H1 (cell line): ENCODE measurements at regions not wholly inside any gene's neighbourhood (a gene's known extent, or its start where the extent isn't known, plus 50 kb on each side); places are given as distances from the start of the nearest gene placed in this dataset.

ENCODE experiments used
- CTCF ChIA-PET: fragments of 300-600 bp; sonication (Branson Sonifier 250); formaldehyde crosslinking; loops from one replicate; lab custom pipeline; 2021; ENCODE audit not compliant: partially characterized antibody; lab: Charles Lee
- POLR2A ChIA-PET: fragments of 300-600 bp; sonication (Branson Sonifier 250); formaldehyde crosslinking; loops from one replicate; lab custom pipeline; 2021; ENCODE audit warnings: inconsistent platforms; ENCODE audit not compliant: partially characterized antibody; lab: Charles Lee
- DNase-seq, 2 experiments: peaks; one replicate each; pipeline versions ENCODE4 v3.0.0 to v3.0.0-alpha.2; 2010 to 2022; ENCODE audit warnings: low spot score in 2 of 2, low read depth in 1 of 2, mixed read lengths in 1 of 2
- FAIRE-seq: peaks from 2 replicates; lab custom pipeline; 2011; peaks lifted over from hg19 to GRCh38; lab: Jason Lieb, UNC
- H2AFZ ChIP-seq: 2 replicates; pipeline ENCODE4 v1.8.1; 2012; ENCODE audit warnings: low read length, inconsistent platforms
- H2AK5ac ChIP-seq: 2 replicates; pipeline ENCODE4 v1.6.1; 2013; ENCODE audit warnings: low read depth, low read length
- H2BK120ac ChIP-seq: replicated peaks from 2 replicates; pipeline ENCODE3; 2013; ENCODE audit warnings: low read depth, low read length, inconsistent platforms
- H2BK12ac ChIP-seq: 2 replicates; pipeline ENCODE4 v1.6.1; 2013; ENCODE audit warnings: low read depth, low read length
- H2BK15ac ChIP-seq: 2 replicates; pipeline ENCODE4 v1.6.1; 2013; ENCODE audit warnings: low read length
- H2BK20ac ChIP-seq: 2 replicates; pipeline ENCODE4 v1.6.1; 2013; ENCODE audit warnings: low read length
- H2BK5ac ChIP-seq: 2 replicates; pipeline ENCODE4 v1.6.1; 2013; ENCODE audit warnings: low read depth, low read length
- H3K14ac ChIP-seq: 2 replicates; pipeline ENCODE4 v1.6.1; 2013; ENCODE audit warnings: inconsistent platforms; ENCODE audit not compliant: insufficient read length
- H3K18ac ChIP-seq: 2 replicates; pipeline ENCODE4 v1.6.1; 2013; ENCODE audit warnings: low read length; ENCODE audit errors: extremely low read depth
- H3K23ac ChIP-seq: 2 replicates; pipeline ENCODE4 v1.6.1; 2013; ENCODE audit warnings: inconsistent platforms; ENCODE audit not compliant: insufficient read length
- H3K23me2 ChIP-seq: 2 replicates; pipeline ENCODE4 v1.6.1; 2013; ENCODE audit warnings: low read depth, low read length
- H3K27ac ChIP-seq: 2 replicates; pipeline ENCODE4 v1.6.1; 2011; ENCODE audit warnings: low read depth, low read length, inconsistent platforms
- H3K27me3 ChIP-seq, 4 experiments: replicated peaks in 1 of 4; 1 replicate in 1 of 4; 2 replicates in 3 of 4; pipeline versions ENCODE4 v1.6.1 to v1.8.1; 2011 to 2013; ENCODE audit warnings: low read length in 3 of 4, mild to moderate bottlenecking in 3 of 4, inconsistent platforms in 2 of 4, mixed read lengths in 2 of 4, moderate library complexity in 1 of 4; ENCODE audit not compliant: control insufficient read depth in 3 of 4, insufficient read depth in 3 of 4; ENCODE audit errors: extremely low read depth in 1 of 4
- H3K36me3 ChIP-seq, 4 experiments: 2 replicates each; pipeline versions ENCODE4 v1.6.1 to v1.8.1; 2011 to 2013; ENCODE audit warnings: mild to moderate bottlenecking in 4 of 4, low read length in 3 of 4, moderate library complexity in 2 of 4, control low read depth in 1 of 4, inconsistent platforms in 1 of 4; ENCODE audit not compliant: insufficient read depth in 4 of 4, control insufficient read depth in 2 of 4
- H3K4ac ChIP-seq: replicated peaks from 2 replicates; pipeline ENCODE3; 2013; ENCODE audit warnings: low read length, low read depth, mixed read lengths, inconsistent platforms; ENCODE audit not compliant: insufficient read length
- H3K4me1 ChIP-seq, 4 experiments: replicated peaks in 1 of 4; 1 replicate in 1 of 4; 2 replicates in 3 of 4; pipeline versions ENCODE4 v1.6.1 to v1.8.1; 2011 to 2013; ENCODE audit warnings: low read length in 3 of 4, inconsistent platforms in 2 of 4, mixed read lengths in 1 of 4; ENCODE audit not compliant: insufficient read depth in 4 of 4, control insufficient read depth in 3 of 4
- H3K4me2 ChIP-seq, 2 experiments: 2 replicates each; pipeline versions ENCODE4 v1.6.1 to v1.8.1; 2011 to 2013; ENCODE audit warnings: low read depth in 2 of 2, low read length in 2 of 2, control low read depth in 1 of 2, inconsistent platforms in 1 of 2, mild to moderate bottlenecking in 1 of 2; ENCODE audit not compliant: insufficient read depth in 1 of 2
- H3K4me3 ChIP-seq, 4 experiments: fragments of 200-600, 300-600 bp in 1 of 4; sonication (generic), shearing (Covaris generic), sonication (Bioruptor Twin) in 1 of 4; 2 replicates each; pipeline versions ENCODE4 v1.5.1 to v1.8.1; 2011 to 2016; ENCODE audit warnings: low read length in 4 of 4, low read depth in 3 of 4, control low read depth in 2 of 4, inconsistent platforms in 2 of 4, mild to moderate bottlenecking in 2 of 4, mixed read lengths in 1 of 4, moderate library complexity in 1 of 4; ENCODE audit not compliant: insufficient read depth in 2 of 4; ENCODE audit errors: extremely low read depth in 1 of 4
- H3K56ac ChIP-seq: replicated peaks from 2 replicates; pipeline ENCODE3; 2013; ENCODE audit warnings: low read depth, mild to moderate bottlenecking, mixed read lengths, low read length, inconsistent platforms; ENCODE audit not compliant: insufficient read length
- H3K79me1 ChIP-seq: 2 replicates; pipeline ENCODE4 v1.6.1; 2013; ENCODE audit warnings: low read depth, low read length, control low read depth
- H3K79me2 ChIP-seq, 2 experiments: 2 replicates each; pipeline versions ENCODE4 v1.6.1 to v1.8.1; 2012 to 2013; ENCODE audit warnings: low read length in 2 of 2, mild to moderate bottlenecking in 2 of 2, inconsistent platforms in 1 of 2; ENCODE audit not compliant: insufficient read depth in 2 of 2, control insufficient read depth in 1 of 2
- H3K9ac ChIP-seq, 4 experiments: replicated peaks in 1 of 4; 1 replicate in 1 of 4; 2 replicates in 3 of 4; pipeline versions ENCODE4 v1.6.1 to v1.8.1; 2011 to 2013; ENCODE audit warnings: low read depth in 3 of 4, low read length in 3 of 4, control low read depth in 2 of 4, mild to moderate bottlenecking in 2 of 4, moderate library complexity in 2 of 4, inconsistent platforms in 1 of 4; ENCODE audit errors: extremely low read depth in 1 of 4
- H3K9me3 ChIP-seq, 2 experiments: 2 replicates each; pipeline versions ENCODE4 v1.6.1 to v1.8.1; 2012 to 2013; ENCODE audit warnings: mild to moderate bottlenecking in 2 of 2, moderate library complexity in 2 of 2, control low read depth in 1 of 2, inconsistent platforms in 1 of 2, low read depth in 1 of 2, low read length in 1 of 2, mixed read lengths in 1 of 2; ENCODE audit not compliant: insufficient read depth in 2 of 2
- H4K20me1 ChIP-seq, 2 experiments: replicated peaks in 1 of 2; 2 replicates each; pipeline versions ENCODE3 to v1.8.1; 2011 to 2013; ENCODE audit warnings: inconsistent platforms in 2 of 2, low read length in 2 of 2, mild to moderate bottlenecking in 1 of 2; ENCODE audit not compliant: insufficient read depth in 2 of 2, control insufficient read depth in 1 of 2
- H4K5ac ChIP-seq: 2 replicates; pipeline ENCODE4 v1.6.1; 2013; ENCODE audit warnings: low read length, low read depth, mixed read lengths, inconsistent platforms; ENCODE audit not compliant: insufficient read length
- H4K8ac ChIP-seq: 2 replicates; pipeline ENCODE4 v1.8.0; 2013; ENCODE audit warnings: mild to moderate bottlenecking, moderate library complexity, low read length, inconsistent platforms; ENCODE audit not compliant: insufficient read depth; ENCODE audit errors: extremely low read depth
- H4K91ac ChIP-seq: replicated peaks from 2 replicates; pipeline ENCODE3; 2013; ENCODE audit warnings: low read length, mixed read lengths, inconsistent platforms; ENCODE audit not compliant: insufficient read length
- BACH1 ChIP-seq: IDR thresholded peaks from 2 replicates; pipeline ENCODE4 v1.6.1; 2012; ENCODE audit warnings: low read length, improper control_type of control experiment
- GTF2F1 ChIP-seq: IDR thresholded peaks from 2 replicates; pipeline ENCODE4 v1.6.1; 2012; ENCODE audit warnings: low read depth, low read length, improper control_type of control experiment, borderline replicate concordance
- JUND ChIP-seq: IDR thresholded peaks from 2 replicates; pipeline ENCODE4 v1.6.1; 2011; ENCODE audit warnings: mild to moderate bottlenecking, improper control_type of control experiment, low read length
- NANOG ChIP-seq: IDR thresholded peaks from 2 replicates; pipeline ENCODE4 v1.6.1; 2011; ENCODE audit warnings: low read length, low read depth, mild to moderate bottlenecking, inconsistent platforms; ENCODE audit not compliant: insufficient read depth, poor library complexity, severe bottlenecking
- PHF8 ChIP-seq: fragments of 200-600 bp; sonication (generic); conservative IDR thresholded peaks from 2 replicates; pipeline ENCODE4 v1.7.1; 2012; ENCODE audit warnings: low read depth, mild to moderate bottlenecking, inconsistent platforms, low read length, moderate library complexity
- POU5F1 ChIP-seq: IDR thresholded peaks from 2 replicates; pipeline ENCODE4 v1.6.1; 2011; ENCODE audit warnings: low read depth, mild to moderate bottlenecking, low read length, moderate library complexity
- RFX5 ChIP-seq: IDR thresholded peaks from 2 replicates; pipeline ENCODE4 v1.6.1; 2011; ENCODE audit warnings: low read depth, low read length, improper control_type of control experiment, borderline replicate concordance
- SIX5 ChIP-seq: IDR thresholded peaks from 2 replicates; pipeline ENCODE4 v1.6.1; 2011; ENCODE audit warnings: mild to moderate bottlenecking, low read depth, low read length
- SP1 ChIP-seq: IDR thresholded peaks from 2 replicates; pipeline ENCODE4 v1.6.1; 2011; ENCODE audit warnings: low read depth, low read length
- SUZ12 ChIP-seq: fragments of 200-600 bp; sonication (generic); IDR thresholded peaks from 2 replicates; pipeline ENCODE4 v1.6.1; 2012; ENCODE audit warnings: mild to moderate bottlenecking, inconsistent platforms, low read length, moderate library complexity, mixed read lengths
- TAF7 ChIP-seq: optimal IDR thresholded peaks from 2 replicates; pipeline ENCODE3; 2011; ENCODE audit warnings: low read depth, mild to moderate bottlenecking, inconsistent platforms, low read length, moderate library complexity, borderline replicate concordance
- TEAD4 ChIP-seq: IDR thresholded peaks from 2 replicates; pipeline ENCODE4 v1.6.1; 2012; ENCODE audit warnings: low read depth, low read length, inconsistent platforms, mixed read lengths
- WGBS, 2 experiments: shearing (Covaris generic) in 1 of 2; methylation state at CpG; one replicate each; pipeline versions ENCODE4 v1.1.6 to v1.1.7; 2013 to 2015; ENCODE audit warnings: low lambda C conversion rate in 2 of 2, mixed read lengths in 2 of 2, inconsistent platforms in 1 of 2, low coverage in 1 of 2, missing lambda C conversion rate in 1 of 2; ENCODE audit not compliant: insufficient replicate concordance in 2 of 2, insufficient coverage in 1 of 2, insufficient read length in 1 of 2; ENCODE audit errors: extremely low coverage in 1 of 2, missing lambda C conversion rate in 1 of 2; 5-methylcytosine and 5-hydroxymethylcytosine counted together
- TF ChIP-seq, protein P1 (sequence below): IDR thresholded peaks from 2 replicates; pipeline ENCODE4 v1.6.1; 2012; ENCODE audit warnings: inconsistent platforms
- TF ChIP-seq, protein P2 (sequence below): IDR thresholded peaks from 2 replicates; pipeline ENCODE4 v1.6.1; 2011; ENCODE audit warnings: low read depth, mild to moderate bottlenecking, low read length; ENCODE audit not compliant: insufficient read depth

DNA sequence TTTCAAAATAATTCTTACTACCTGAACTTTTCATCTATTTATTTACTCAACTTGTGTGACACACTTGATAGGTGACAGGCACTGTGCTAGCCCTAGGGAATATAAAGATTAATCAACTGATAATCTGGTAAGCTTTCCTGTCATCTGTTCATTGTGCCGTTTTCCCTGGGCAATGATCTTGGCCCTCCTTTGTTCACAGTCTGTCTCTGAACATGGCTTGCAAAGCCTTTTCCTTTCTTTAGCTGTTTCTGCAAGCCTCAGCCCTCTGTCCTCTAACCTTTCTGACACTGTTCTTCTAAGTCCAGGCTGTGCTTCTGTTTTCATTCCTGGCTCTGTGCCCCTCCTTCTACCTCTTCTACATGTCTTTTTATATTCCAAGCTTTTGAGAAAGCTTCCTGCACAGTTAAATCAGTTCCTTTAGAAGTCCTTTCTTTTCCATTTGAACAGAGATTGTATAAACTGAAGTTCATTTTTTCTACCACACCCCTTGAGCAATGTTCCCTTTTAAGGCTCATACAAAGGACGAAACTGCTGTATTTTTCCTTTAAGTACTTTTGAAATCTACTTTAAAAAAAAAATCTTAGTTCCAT lies 803.0 kb upstream of the ZNF608 start:
- Histone ChIP-seq H3K79me1 (no peaks in the 10 kb centered on the region), H4K5ac (no peak overlapping the region), H3K23ac (no peak overlapping the region), H3K27me3 (no peaks in the 10 kb centered on the region), H3K4ac (no peak overlapping the region), H2BK5ac (no peak overlapping the region), H4K8ac (no peak overlapping the region), H3K4me1 (peaks cover 0 to 4% (median 1%) of the 10 kb centered on the region in 4 experiments; a peak in 2 of 7 replicates), H2BK120ac (no peak overlapping the region), H3K27ac (no peak overlapping the region), H2BK12ac (no peak overlapping the region), H3K14ac (no peak overlapping the region), H3K9me3 (no peaks in the 10 kb centered on the region), H3K36me3 (no peaks in the 10 kb centered on the region), H3K4me2 (no peak overlapping the region), H3K56ac (no peak overlapping the region), H3K4me3 (no peak overlapping the region), H3K18ac (no peak overlapping the region), H3K9ac (no peak overlapping the region), H3K23me2 (no peaks in the 10 kb centered on the region), H4K91ac (no peak overlapping the region), H3K79me2 (no peaks in the 10 kb centered on the region), H2BK15ac (no peak overlapping the region), H2AFZ (peak overlapping the region; percentile 61), H2AK5ac (no peak overlapping the region), H4K20me1 (no peaks in the 10 kb centered on the region), H2BK20ac (no peak overlapping the region)
- WGBS, 2 experiments: 62% methylated on average over 2 of the region's 2 CpGs; no CpG with 5 or more reads in 1 of the 2 experiments
- DNase-seq (no peak), FAIRE-seq (no peak)
- ChIA-PET CTCF (no interaction called here), POLR2A (no interaction called here)
- no peak for TF ChIP-seq GTF2F1
- no peak for TF ChIP-seq SIX5
- TF ChIP-seq RFX5: no peak
- TF ChIP-seq POU5F1: no peak
- no peak for TF ChIP-seq TEAD4
- TF ChIP-seq SP1: no peak
- TF ChIP-seq TAF7: no peak
- TF ChIP-seq, protein P1, sequence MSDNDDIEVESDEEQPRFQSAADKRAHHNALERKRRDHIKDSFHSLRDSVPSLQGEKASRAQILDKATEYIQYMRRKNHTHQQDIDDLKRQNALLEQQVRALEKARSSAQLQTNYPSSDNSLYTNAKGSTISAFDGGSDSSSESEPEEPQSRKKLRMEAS: no peak
- TF ChIP-seq, protein P2, sequence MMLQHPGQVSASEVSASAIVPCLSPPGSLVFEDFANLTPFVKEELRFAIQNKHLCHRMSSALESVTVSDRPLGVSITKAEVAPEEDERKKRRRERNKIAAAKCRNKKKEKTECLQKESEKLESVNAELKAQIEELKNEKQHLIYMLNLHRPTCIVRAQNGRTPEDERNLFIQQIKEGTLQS: no peak
- TF ChIP-seq BACH1: no peak
- no peak for TF ChIP-seq PHF8
- TF ChIP-seq NANOG: no peak
- no peak for TF ChIP-seq SUZ12
- no peak for TF ChIP-seq JUND
